Upper lobe of left lung (tissue), 4 donors: ENCODE measurements at regions not wholly inside any gene's neighbourhood (a gene's known extent, or its start where the extent isn't known, plus 50 kb on each side); places are given as distances from the start of the nearest gene placed in this dataset.

Source experiments
- EP300 ChIP-seq, 4 donors: sonication (generic); formaldehyde crosslinking; IDR thresholded peaks; one replicate each; pipeline ENCODE4 v1.5.1; 2017; ENCODE audit warnings: antibody characterized with exemption in 4 of 4, control low read depth in 2 of 4
- POLR2A ChIP-seq, 4 donors: fragments of 450-650 bp; IDR thresholded peaks; one replicate each; pipeline ENCODE4 v1.5.1; 2016 to 2017; ENCODE audit warnings: antibody characterized with exemption in 4 of 4, mild to moderate bottlenecking in 2 of 4
- TF ChIP-seq, protein P1 (sequence below), 6 experiments: fragments of 450-650 bp in 4 of 6; fragments of 200-600 bp in 2 of 6; sonication (generic) in 2 of 6; IDR thresholded peaks; one replicate each; pipeline ENCODE4 v1.5.1; 2016 to 2019; ENCODE audit warnings: antibody characterized with exemption in 6 of 6

DNA sequence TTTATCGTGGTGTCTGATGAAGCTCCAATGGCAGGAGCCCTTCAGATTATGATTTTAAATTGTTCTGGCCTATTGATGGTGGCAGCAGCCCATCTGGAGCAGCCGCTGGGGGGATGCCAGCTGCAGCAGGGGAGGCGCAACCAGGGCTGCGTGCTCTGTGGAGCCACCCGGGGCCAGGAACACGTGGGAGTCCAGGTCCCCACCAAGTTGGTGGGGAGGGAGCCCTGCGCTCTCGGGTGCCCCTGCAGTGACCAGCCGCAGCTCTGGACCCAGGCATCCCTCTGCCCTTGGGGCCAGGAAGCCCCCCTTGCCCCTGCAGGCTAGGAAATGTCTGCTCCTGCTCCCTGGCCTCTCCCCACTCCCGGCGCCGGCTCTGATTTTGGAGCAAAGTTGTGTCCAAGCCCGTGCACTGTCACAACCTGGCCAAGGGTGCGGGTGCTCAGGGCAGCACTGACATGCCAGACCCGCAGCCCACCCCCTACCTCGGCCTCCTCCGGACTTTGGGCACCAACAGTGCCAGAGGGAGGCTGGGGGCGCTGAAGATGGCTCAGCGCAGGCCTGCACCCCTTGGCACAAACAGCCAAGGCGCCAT lies 147.2 kb upstream of the ADO start:
- TF ChIP-seq, protein P1, sequence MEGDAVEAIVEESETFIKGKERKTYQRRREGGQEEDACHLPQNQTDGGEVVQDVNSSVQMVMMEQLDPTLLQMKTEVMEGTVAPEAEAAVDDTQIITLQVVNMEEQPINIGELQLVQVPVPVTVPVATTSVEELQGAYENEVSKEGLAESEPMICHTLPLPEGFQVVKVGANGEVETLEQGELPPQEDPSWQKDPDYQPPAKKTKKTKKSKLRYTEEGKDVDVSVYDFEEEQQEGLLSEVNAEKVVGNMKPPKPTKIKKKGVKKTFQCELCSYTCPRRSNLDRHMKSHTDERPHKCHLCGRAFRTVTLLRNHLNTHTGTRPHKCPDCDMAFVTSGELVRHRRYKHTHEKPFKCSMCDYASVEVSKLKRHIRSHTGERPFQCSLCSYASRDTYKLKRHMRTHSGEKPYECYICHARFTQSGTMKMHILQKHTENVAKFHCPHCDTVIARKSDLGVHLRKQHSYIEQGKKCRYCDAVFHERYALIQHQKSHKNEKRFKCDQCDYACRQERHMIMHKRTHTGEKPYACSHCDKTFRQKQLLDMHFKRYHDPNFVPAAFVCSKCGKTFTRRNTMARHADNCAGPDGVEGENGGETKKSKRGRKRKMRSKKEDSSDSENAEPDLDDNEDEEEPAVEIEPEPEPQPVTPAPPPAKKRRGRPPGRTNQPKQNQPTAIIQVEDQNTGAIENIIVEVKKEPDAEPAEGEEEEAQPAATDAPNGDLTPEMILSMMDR (IDR thresholded peaks at IDR 0.05): no peak
- TF ChIP-seq POLR2A (IDR thresholded peaks at IDR 0.05): no peak
- TF ChIP-seq EP300 (IDR thresholded peaks at IDR 0.05): no peak
